HG02759 (cell line): ENCODE measurements at regions not wholly inside any gene's neighbourhood (a gene's known extent, or its start where the extent isn't known, plus 50 kb on each side); places are given as distances from the start of the nearest gene placed in this dataset.

Source experiments
- ATAC-seq: cut with Tn5 transposase; IDR thresholded peaks from one replicate; pipeline ENCODE4 v1.9.1; 2021; ENCODE audit warnings: mild to moderate bottlenecking, moderate library complexity; ENCODE audit not compliant: unreplicated experiment

DNA sequence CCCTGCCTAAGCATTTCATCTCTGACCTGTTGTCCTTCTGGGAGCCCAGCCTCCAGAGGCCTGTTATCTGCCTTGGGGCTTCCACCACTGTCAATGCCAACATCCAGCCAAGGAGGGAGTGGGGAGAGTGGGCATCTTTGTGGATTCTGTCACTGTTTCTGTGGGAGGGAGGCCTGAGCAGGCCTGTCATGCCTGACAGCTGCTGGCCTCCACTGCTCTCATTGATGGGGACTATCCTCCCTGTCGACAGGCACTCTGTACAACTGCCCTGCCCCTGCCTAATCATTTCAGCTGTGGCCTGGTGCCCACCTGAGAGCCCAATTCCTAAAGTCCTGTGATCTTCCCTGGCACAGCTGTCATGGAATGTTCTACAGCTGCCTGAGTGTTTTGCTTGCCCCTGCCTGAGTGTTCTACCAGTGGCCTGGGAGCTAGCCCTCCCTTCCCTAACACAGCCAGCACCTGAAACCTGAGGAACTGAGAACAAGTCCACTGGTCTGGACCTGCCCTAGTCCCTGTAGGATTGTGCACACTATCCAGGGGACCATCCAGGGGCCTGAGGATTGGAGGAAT lies 145.3 kb downstream of the FAM83B start:
- ATAC-seq: no peak

DNA sequence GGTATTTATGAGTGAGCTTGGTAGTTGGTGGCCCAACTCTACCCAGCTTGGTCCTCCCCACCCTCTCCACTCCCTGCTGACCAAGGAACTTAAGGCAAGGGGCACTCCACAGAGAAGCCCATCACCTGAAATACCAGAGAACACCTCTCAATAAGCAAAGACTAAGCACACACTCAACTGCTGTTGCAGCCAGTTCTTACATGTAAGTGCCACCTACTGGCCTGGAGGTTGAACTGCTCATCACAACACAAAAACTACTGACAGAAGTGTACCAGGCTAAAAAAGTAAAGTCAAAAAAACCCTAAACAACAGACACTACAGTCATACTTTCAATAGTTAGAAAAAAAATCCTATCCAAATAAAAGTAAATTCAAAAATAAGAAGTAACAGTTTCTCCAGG lies 146.2 kb downstream of the FAM83B start:
- ATAC-seq: peak; percentile 64

DNA sequence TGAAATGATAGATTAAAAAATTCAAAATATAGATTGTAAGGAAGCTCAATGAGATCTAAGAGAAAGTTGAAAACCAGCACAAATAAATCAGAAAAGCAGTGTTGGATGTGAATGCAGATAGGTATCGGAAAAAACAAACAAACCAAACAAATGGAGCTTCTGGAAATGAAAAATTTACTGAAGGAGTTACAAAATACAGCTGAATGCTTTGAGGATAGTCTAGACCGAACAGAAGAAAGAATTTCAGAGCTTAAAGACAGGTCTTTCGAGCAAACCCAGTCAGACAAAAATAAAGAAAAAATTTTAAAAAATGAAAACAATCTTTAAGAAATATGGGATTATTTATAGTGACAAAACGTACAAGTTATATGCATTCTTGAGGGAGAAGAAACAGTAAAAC lies 146.7 kb downstream of the FAM83B start:
- no peak for ATAC-seq

DNA sequence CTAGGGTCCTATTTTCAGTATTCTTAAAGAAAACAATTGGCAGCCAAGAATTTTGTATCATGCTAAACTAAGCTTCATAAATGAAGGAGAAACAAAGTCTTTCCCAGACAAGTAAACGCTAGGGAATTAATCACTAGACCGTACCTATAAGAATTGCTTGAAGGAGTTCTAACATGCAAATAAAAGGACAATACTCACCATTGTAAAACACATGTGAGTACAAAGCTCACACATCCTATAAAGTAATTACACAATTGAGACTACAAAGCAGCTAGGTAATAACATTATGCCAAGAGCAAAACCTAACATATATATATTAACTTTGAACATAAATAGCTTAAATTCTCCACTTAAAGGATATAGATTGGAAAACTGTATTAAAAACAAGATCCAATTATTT lies 147.4 kb downstream of the FAM83B start:
- ATAC-seq: no peak

DNA sequence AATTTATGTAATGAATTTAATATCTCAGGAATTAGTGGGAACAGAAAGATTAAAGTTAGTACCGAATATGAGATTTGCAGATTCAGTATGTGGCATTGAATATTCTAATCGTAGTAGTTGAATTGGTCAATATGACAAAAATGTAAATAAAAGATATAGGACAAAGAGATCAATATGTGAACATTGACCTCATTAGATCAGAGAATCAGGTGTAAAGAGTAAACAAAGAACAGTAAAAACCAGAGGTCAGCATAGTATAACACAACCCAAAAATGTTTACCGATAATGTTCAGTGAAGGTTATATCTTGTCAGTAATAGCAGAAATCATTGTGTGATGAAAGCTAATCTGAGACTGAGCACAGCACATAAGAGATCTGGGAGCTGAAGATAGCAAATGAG lies 152.0 kb downstream of the FAM83B start:
- ATAC-seq: no peak

DNA sequence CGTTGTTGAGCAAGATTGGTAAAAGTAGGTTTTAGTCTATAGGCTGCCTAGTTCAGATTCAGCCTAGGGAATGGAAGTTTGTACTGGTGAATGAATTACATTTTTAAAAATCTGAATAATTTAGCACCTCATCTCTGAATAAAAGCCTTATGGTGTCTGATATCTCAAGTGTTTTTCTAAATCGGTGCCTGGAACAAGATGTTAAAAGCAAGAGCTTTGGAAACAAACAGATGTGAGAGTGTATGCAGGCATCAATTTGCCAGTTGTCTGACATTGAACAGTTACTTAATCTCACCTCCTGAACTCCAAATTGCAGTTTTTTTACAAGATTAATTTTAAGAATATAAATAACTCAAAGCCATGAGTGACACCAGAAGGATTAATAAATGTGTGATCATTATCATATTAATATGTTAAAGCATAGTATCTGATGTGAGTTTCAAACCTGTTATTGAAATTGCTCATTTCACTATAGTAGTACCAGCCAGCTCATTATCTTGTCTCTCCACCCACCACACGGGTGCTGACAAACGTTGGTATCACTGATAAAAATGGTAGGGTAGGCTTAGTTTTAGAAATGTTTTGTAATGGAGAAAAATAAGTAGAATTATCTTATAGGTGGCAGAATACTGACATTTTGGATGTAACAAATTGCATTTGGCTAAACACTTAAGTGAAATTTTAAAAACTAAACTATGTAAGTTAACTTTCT lies 157.3 kb downstream of the FAM83B start:
- no peak for ATAC-seq

DNA sequence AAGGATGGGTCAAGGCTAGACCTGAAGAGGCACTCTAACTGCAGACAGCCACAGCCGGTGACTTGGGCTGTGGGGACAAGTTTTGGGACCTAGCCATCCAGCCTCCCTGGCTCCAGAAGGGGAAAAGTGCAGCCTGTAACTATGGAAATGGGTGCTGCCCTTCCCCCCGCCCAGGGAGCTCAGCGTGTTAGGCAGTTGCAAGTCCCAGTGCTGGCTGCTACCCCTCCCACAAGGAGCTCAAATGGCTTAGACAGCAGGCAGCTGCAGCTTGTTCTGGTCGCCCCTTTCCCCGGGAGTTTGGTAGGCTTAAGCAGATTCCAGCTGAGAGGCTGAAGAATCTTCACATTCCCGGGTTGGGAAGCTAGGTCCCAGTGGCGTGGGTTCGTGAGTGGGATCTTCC lies 162.6 kb downstream of the FAM83B start:
- ATAC-seq: no peak

DNA sequence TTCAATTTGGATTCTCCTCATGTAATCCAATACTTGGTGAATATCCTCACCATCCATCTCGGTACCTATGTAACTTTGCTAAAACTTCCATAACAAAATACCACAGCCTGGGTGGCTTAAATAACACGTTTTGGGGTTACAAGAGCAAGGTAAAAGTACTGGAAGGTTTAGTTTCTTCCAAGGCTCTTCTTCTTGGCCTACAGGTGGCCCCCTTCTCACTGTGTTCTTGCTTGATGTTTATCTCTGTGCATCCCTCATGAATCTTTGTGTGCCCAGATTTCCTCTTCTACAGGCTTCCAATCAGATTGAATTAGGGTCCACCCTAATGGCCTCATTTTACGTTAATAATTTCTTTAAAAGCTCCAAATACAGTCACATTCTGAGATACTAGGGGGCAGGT lies 163.3 kb upstream of the HCRTR2 start:
- no peak for ATAC-seq

DNA sequence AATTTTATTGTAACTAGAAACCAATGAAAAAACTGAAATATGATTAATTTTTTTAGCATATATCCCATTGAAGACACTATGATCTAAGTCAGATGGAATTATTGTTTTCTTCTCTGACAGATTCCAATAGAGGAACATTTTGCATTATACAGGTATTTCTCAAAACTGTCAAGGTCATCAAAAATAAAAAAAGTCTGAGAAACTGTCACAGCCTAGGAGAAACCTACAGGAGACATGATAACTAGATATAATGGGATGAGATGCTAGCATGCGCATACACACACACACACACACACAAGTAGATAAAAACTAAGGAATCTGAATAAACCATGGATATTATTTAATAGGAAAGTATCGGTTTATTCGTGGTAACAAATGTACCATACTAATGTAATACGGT lies 161.9 kb upstream of the HCRTR2 start:
- no peak for ATAC-seq

DNA sequence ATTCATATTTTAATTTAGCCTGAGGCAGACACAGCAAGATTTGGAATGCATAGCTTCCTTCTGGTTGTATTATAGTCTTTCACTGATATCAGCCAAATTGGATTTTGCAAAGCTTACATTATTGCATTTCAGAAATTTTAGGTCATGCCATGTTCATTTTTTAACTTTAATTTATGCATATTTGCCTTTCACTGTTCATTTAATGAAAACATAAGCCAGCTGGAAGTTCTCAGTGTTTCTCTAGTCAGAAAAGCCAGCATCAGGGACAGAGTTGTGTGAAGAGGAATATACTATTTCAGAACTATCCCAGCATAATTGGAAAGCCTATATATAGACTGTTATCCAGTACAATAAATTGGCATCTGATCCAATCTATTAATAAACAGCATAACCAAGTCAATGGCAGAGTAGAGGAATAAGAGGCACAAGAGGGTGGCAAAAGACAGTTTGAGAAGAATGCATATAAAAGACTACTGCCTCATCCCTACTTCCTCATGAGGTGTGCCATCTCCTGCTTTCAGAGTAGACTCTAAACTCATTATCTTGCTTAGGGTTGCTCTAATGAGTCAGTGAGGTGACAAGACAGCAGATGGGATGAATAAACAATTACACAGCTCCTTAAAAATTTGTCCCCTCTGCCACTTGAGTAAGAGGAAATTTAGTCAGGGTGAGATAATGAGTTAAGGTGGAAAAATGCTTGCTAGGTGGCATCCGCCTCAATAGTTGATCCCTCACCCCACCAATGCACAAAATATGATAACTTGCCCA lies 159.8 kb upstream of the HCRTR2 start:
- ATAC-seq: no peak

DNA sequence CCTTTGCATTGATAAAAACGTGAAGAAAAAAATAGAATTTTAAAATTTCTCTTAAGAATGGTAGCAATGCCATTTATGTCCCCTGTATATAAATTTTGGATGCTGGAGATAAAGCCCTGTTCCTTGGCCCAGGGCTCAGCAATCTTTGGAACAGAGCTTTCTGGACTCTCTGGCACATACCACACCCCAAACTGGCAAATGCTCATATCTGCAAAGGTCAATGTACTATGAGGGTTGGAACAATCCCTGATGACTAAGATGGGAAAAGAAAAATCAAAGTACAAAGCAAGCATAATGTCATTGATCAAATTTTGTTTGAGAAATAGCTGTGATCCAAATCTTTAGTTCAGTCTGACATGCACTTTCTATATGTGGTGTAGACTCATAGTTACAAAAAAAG lies 158.1 kb upstream of the HCRTR2 start:
- ATAC-seq: no peak

DNA sequence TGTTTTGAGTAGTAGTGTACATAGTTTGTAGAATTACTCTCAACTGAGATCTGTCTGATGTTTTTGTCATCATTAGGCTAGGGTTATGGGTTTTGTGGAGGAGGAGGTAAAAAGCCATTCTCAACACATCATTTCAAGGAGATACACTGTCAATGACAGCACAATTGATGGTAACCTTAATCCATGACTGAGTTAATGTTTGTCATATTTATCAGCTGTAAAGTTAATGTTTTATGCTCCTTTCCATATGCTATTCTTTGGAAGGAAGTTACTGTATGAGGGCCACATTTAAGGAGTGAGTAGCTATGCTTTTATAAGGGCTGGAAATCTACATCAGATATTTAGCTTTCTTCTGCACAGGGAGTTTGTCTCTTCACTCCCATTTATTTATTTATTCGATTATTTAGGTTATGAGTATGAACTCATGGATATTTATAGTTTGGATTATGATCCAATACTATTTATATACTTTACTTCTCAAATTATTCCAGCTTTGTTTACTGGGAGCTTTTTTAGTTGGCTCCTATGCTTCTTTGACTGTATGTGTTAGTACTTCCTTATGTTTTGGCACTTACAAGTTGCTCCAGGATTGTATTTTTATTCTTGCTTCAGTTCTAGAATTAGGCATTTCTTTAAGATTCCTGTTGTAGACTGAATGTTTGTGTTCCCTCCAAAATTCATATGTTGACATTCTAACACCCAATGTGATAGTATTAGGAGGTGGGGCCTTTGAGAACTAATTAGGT lies 156.6 kb upstream of the HCRTR2 start:
- no peak for ATAC-seq

DNA sequence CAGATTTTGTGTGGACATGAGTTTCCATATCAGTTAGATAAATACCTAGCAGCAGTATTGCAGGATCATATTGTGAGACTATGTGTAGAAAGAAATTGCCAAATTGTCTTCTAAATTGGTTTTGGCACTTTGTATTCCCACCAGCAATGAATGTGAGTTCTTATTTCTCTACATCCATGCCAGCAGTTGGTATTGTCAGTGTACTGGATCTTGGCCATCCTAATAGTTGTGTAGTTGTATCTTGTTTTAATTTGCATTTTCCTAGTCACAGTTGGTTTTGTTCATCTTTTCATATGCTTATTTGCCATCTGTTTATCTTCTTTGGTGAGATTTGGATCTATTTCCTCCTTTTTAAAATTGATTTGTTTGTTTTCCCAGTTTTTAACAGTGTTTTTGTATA lies 154.7 kb upstream of the HCRTR2 start:
- ATAC-seq: no peak

DNA sequence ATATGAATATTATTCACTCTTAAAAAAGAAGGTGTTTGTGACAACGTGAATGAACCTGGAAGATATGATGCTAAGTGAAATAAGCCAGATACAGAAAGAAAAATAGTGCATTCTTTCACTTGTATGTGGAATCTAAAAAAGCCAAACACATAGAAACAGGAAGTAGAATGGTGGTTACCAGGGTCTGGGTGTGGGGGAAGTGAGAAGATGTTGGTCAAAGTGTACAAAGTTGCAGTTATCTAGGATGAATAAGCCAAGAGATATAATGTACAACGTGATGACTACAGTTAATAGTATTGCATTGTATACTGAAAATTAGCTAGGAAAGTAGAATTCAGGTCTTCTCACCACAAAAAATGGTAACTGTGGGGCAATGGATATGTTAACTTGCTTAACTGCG lies 151.1 kb upstream of the HCRTR2 start:
- no peak for ATAC-seq

DNA sequence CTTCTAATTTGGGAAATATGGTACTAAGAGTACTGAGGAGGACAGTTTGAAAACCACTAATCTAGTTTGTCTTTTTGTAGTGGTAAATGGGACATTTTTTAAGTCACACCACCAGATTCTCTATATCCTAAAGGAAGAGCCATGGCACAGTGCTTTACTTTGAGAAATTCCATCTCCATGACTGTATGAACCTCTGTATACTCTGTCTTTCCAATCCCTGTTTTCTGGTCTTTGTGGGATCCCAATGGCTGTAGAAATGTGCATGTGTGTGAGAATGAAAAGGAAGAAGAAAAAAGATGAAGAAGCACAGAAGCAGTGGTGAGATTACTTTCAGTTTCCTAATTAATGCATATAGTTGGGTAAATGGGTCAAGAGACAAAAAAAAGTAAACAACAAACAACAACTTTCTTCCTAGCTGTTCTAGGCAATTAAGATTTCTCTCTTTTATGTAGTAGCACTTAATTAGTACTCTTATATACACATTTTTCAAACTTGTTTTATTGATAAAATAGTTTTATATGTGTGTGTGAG lies 141.2 kb upstream of the HCRTR2 start:
- ATAC-seq: no peak

DNA sequence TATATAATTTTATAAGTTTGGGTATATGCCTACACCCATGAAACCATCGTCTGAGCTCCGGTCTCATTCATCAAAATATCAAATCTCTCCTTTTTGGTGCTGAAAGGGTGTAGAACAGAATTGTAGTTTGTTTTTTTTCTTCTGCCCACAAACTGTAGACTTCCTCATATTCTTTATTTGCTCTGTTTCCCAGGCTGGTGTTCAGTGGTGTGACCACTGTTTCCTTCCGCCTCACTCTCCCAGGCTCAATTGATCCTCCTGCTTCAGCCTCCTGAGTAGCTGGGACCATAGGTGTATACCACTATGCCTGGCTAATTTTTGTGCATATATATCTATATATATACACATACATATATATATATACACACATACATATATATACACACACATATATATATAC lies 139.6 kb upstream of the HCRTR2 start:
- ATAC-seq: no peak

DNA sequence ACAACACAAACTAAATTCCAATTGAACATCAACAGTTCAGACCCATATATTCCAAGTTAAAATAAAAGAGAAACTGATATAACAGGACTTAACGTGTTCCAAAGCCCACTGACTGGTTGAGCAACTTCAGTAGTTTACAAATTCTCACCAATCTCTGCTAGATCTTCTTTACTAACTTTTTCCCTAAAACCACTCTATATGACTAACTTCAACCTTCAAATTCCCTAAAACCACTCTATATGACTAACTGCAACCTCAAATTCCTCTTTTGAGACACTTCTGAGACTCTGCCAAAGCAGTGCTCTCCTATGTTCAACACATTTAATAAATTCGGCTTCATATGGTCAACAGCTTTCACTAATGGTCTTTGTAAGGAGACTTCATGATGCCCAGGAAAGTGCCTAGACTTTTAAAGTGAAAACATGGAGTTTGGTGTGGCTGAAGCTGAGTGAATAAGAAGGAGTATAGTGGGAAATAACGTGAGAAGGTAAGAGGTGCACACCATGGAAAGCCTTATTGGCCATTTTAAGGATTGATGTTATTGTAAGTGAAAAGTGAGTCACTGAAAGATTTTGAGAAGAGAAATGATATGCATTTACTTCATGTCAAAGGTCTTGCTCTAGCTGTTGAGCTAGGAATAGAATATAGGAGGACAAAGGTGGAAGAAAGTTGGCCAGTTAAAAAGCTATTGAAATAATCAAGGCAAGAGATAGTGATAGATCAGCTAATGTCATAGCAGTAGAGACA lies 134.0 kb upstream of the HCRTR2 start:
- ATAC-seq: no peak

DNA sequence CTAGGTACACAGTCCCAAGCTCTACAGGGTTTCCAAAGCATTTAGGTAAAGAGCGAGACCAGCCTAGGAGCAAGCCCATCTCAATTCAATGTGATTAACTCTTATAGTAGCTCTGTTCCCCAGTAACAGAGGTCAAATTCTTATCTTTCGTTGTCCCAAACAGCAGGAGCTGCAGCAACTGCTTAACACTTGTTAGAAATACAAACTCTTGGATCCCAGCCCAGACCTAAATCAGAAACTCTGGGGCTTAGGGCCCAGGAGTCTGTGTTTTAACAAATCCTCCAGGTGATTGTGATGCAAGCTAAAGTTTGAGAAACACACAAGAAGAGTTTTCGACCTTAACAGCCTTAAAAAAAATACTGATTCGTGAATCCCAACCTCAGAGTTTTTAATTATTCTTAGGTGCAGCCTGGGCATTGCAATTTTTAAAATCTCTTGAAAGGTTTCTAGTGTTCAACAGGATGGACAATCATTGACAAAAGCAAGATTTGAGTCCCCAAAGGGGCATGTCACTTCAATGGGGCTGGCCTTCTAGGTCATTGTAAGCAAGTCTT lies 127.4 kb upstream of the HCRTR2 start:
- no peak for ATAC-seq

DNA sequence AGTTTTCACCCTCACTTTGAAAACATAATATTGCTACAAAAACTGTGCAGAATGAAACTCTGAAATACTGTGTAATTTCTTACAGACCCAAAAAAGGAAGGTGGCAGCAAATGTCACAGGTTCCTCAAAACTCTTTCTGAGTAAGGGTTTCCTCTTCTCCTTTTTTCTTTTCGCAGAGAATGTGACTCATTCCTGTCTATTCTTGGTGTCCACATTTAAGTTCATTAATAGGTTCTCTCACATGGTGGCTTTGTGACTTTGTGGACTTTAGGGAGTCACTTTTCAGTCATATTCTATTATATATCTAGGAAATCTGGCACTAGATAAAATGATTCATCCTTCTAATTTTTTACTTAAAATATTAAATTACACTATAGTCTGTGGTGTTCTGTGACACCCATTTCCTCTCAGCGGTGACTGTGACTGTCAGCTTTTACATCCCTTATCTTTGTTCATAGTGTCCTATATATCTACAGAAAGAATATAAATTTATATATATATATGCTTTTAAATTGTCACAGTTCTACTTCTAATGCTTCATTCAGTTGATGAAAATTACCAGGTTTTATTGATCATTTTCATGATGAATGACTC lies 126.8 kb upstream of the HCRTR2 start:
- peak; percentile 76 for ATAC-seq

DNA sequence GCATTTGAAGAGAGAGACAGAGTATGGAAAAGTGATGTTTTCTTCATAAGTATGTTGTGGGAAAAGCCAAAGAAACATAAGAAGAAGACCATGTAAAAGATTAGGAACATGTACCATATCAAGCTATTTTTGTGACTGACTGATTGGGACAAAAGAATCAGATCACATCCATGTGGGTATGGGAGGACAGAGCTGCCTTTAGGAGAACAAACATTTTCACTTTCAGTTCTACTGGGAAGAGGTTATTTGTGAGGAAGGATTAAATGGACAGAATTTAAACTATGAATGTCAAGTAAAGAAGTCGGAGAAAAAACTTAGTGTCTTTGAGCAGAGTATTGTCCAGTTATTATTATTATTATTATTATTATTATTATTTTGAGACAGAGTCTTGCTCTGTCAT lies 124.4 kb upstream of the HCRTR2 start:
- ATAC-seq: no peak
